ENCODE measurements at regions not wholly inside any gene's neighbourhood (a gene's known extent, or its start where the extent isn't known, plus 50 kb on each side); places are given as distances from the start of the nearest gene placed in this dataset.

GRCh38 chr2:23106242-23106785 is 278.7 kb upstream of the KLHL29 start:
- TF ChIP-seq CTCF (conservative IDR thresholded peaks at IDR 0.05) (no peak), ZFX (IDR thresholded peaks at IDR 0.05) (no peak)

Measured in C4-2B (cell line).